Naive B cell (primary cell): ENCODE measurements at regions not wholly inside any gene's neighbourhood (a gene's known extent, or its start where the extent isn't known, plus 50 kb on each side); places are given as distances from the start of the nearest gene placed in this dataset.

Source experiments
- ATAC-seq, 2 donors: fragments of 150-1000 bp; cut with Tn5 transposase; 2 replicates each; pipeline ENCODE4 v1.10.0; 2021; ENCODE audit warnings: low read depth in 2 of 2, mild to moderate bottlenecking in 2 of 2, moderate library complexity in 2 of 2
- DNase-seq: peaks from one replicate; pipeline ENCODE4 v3.0.0; 2022
- H3K27ac Mint-ChIP-seq, 6 donors: one replicate each; pipeline ENCODE4 v1.8.0; 2020 to 2022; ENCODE audit warnings: mild to moderate bottlenecking in 6 of 6, mixed read lengths in 6 of 6, moderate library complexity in 5 of 6, inconsistent platforms in 2 of 6
- H3K27me3 Mint-ChIP-seq, 3 donors: one replicate each; pipeline ENCODE4 v1.8.0; 2021 to 2022; ENCODE audit warnings: mixed read lengths in 3 of 3, mild to moderate bottlenecking in 1 of 3
- H3K36me3 Mint-ChIP-seq, 2 donors: one replicate each; pipeline ENCODE4 v1.8.0; 2020 to 2022; ENCODE audit warnings: mixed read lengths in 2 of 2, inconsistent platforms in 1 of 2, mild to moderate bottlenecking in 1 of 2
- H3K4me1 Mint-ChIP-seq, 3 donors: one replicate each; pipeline ENCODE4 v1.8.0; 2020 to 2022; ENCODE audit warnings: mixed read lengths in 3 of 3, inconsistent platforms in 1 of 3, mild to moderate bottlenecking in 1 of 3, moderate library complexity in 1 of 3
- H3K4me3 Mint-ChIP-seq, 8 donors: one replicate each; pipeline ENCODE4 v1.8.0; 2020 to 2022; ENCODE audit warnings: mild to moderate bottlenecking in 8 of 8, mixed read lengths in 8 of 8, moderate library complexity in 8 of 8, inconsistent platforms in 2 of 8
- H3K9me3 Mint-ChIP-seq, 7 donors: one replicate each; pipeline ENCODE4 v1.8.0; 2020 to 2022; ENCODE audit warnings: mixed read lengths in 7 of 7, mild to moderate bottlenecking in 5 of 7, inconsistent platforms in 2 of 7, moderate library complexity in 1 of 7

DNA sequence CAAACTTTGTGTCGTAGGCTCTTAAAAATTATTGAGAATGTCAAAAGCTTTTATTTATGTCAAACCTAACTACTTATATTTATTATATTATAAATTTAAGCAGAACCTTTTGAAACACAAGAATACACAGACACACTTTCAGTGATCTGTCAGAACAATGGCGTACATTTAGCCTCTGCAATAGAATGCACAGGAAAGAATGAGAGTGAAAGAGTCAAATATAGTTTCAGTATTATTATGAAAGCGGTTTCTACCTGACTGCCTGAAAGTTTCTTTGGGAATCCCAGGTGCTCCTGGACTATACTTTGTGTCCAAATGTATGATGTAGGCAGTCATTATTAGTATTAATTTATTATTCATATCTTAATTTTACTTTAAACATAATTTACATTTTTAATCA lies 872.0 kb upstream of the AGA start:
- DNase-seq (no peak), ATAC-seq (no peak)
- Mint-ChIP-seq H3K4me1 (no peaks in the 10 kb centered on the region), H3K9me3 (peaks cover 0 to 5% (median under 1%) of the 10 kb centered on the region in 7 donors), H3K27me3 (no peaks in the 10 kb centered on the region), H3K4me3 (no peak overlapping the region), H3K27ac (no peak overlapping the region), H3K36me3 (no peaks in the 10 kb centered on the region)

DNA sequence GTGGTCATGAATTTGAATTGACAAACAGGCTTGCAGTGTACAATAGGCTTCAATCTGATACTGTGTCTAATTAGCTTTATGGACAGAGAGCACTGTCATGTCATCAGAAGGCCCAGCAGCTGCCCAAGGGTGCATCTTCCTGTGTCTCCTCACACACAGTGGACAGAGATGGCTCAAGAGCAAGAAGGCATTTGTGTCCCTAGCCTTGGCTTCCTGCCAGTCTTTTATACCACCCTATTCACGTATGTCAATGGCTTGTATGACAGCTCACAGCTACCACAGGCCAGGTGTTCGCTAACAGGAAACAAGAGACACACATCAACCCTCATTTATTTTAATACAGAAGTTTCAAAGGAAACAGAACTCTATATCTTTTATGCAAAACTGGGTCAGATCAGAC lies 874.0 kb upstream of the AGA start:
- no peak for DNase-seq
- Mint-ChIP-seq H3K36me3 (peaks cover 0 to 6% of the 10 kb centered on the region in 2 donors), H3K9me3 (peaks cover 6 to 21% (median 8%) of the 10 kb centered on the region in 7 donors), H3K27ac (no peak overlapping the region), H3K4me3 (no peak overlapping the region), H3K4me1 (no peaks in the 10 kb centered on the region), H3K27me3 (no peaks in the 10 kb centered on the region)
- ATAC-seq, result no peak

DNA sequence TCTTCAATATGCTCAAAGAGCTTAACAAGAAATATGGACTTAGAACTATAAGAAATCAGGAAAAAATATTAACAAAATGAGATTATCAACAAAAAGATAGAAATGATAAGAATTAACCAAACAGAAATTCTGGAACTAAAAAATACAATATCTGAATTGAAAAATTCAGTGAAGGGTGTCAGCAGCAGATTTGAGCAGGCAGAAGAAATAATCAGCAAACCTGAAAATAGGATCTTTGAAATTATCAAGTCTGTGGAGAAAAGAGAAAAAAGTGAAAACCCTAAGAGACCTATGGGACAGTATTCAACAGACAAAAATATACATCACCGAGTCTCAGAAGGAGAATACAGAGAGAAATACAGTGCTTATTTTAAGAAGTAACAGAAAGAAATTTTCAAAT lies 877.8 kb upstream of the AGA start:
- Mint-ChIP-seq H3K9me3 (peaks cover 9 to 31% (median 11%) of the 10 kb centered on the region in 7 donors), H3K27me3 (no peaks in the 10 kb centered on the region), H3K4me1 (no peaks in the 10 kb centered on the region), H3K27ac (no peak overlapping the region), H3K4me3 (no peak overlapping the region), H3K36me3 (peaks cover 0 to 6% of the 10 kb centered on the region in 2 donors)
- no peak for DNase-seq
- ATAC-seq, result no peak

DNA sequence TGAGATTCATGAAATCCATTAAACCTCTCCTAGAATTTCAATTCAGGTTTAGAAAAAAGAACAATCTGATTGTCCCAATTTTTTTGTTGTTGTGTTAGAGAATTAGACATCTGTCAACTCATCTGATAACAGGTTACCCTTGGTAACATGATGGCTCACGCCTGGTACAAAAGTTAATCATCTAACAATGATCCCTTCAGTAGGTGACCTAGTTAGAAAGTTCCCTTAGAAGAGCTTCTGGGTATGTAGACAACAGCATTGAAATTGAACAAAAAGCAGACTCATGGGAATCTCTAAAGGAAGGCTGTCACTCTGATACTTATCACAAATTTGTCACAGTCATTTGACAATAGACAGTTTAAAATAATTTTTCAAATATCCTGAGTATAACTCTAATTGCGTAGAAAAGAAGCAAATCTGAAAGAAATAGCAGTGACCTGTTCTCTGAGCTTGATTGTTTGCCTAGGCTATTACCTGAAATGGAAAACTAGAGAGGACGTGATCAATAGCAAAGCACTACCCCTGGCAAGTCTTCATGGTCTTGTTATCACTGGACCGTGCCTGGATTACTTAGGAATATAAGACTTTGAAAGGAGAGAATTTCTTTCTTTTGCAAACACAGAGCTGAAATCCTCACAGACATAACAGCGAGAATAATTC lies 880.4 kb upstream of the AGA start:
- no peak overlapping the region for H3K4me3 Mint-ChIP-seq
- H3K27me3 Mint-ChIP-seq, result no peaks in the 10 kb centered on the region
- no peak for DNase-seq
- H3K27ac Mint-ChIP-seq, result no peak overlapping the region
- peaks cover 0 to 6% of the 10 kb centered on the region in 2 donors for H3K36me3 Mint-ChIP-seq
- H3K9me3 Mint-ChIP-seq, result peaks cover 9 to 31% (median 15%) of the 10 kb centered on the region in 7 donors
- ATAC-seq, result no peak
- no peaks in the 10 kb centered on the region for H3K4me1 Mint-ChIP-seq

DNA sequence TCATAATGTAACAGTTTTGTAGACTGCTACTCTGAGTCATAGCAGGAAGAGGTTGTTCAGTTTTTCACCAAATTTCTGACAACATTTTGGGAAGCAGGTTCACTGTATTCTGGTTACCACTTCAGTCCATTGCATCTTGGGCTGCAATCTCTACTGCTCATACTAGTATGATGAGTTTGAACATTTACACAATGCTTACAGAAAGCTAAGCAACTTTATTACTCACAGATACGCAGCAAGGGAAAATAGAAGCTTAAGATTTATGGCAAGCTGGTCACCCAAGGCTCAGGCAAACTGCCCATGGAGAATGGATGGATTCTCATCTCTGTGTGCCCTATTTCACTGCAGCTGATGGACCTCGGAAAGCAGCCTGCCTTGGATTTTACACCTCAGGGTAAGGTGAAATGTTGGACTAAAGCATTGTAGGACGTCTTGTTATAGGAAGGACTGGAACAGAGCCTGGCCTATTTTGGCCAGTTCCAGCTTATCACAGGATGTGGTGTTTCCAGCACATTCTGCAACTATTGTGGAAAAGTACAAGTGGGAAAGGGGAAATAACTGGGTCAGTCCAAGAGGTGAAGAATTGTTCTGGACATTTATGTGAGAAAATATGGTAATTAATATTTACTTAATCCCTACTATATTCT lies 887.1 kb upstream of the AGA start:
- H3K27me3 Mint-ChIP-seq, result no peaks in the 10 kb centered on the region
- H3K9me3 Mint-ChIP-seq, result peaks cover 3 to 7% (median 5%) of the 10 kb centered on the region in 7 donors
- H3K4me3 Mint-ChIP-seq, result no peak overlapping the region
- no peak for ATAC-seq
- no peaks in the 10 kb centered on the region for H3K36me3 Mint-ChIP-seq
- H3K27ac Mint-ChIP-seq, result no peak overlapping the region
- no peaks in the 10 kb centered on the region for H3K4me1 Mint-ChIP-seq
- DNase-seq, result no peak

DNA sequence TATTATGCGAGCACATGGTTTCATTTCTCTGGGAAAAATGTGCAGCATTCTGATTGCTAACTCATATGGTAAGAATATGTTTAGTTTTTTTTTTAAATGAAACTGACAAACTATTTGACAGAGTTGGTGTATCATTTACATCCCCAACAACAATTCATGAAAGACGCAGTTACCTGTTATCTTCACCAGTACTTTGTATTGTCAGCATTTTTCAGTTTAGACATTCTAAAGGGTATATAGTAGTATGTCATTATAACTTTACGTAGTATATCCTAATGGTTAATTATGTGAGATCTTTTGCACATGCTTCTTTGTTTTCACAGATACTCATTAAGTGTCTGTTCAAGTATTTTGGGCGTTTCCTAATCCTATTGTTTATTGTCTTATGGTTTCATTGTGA lies 891.1 kb upstream of the AGA start:
- no peak overlapping the region for H3K27ac Mint-ChIP-seq
- ATAC-seq, result no peak
- H3K36me3 Mint-ChIP-seq, result no peaks in the 10 kb centered on the region
- H3K9me3 Mint-ChIP-seq, result peaks cover 0 to 18% (median 3%) of the 10 kb centered on the region in 7 donors
- no peak for DNase-seq
- H3K4me1 Mint-ChIP-seq, result no peaks in the 10 kb centered on the region
- no peak overlapping the region for H3K4me3 Mint-ChIP-seq
- H3K27me3 Mint-ChIP-seq, result no peaks in the 10 kb centered on the region

DNA sequence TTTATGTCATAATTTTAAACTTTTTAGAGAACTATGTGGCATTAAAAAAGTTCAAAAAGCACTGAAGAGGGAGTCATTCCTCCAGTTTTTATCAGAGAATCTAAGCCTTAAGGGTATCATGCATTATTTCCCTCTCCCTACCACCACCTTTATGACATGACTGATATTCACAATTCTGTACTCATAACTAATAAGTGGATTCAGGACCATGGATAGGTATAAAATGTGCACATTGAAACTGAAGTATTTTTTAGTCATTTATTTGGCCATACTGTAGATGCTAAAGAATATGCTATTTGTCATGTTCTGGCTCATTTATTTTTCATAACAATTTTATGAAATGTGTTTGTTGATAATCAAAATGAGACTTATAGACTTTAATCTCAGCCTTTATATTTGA lies 897.5 kb upstream of the AGA start:
- Mint-ChIP-seq H3K27ac (no peak overlapping the region), H3K4me1 (no peaks in the 10 kb centered on the region), H3K4me3 (no peak overlapping the region), H3K9me3 (peaks cover 0 to 12% (median 4%) of the 10 kb centered on the region in 7 donors), H3K27me3 (no peaks in the 10 kb centered on the region), H3K36me3 (no peaks in the 10 kb centered on the region)
- DNase-seq (no peak), ATAC-seq (no peak)

DNA sequence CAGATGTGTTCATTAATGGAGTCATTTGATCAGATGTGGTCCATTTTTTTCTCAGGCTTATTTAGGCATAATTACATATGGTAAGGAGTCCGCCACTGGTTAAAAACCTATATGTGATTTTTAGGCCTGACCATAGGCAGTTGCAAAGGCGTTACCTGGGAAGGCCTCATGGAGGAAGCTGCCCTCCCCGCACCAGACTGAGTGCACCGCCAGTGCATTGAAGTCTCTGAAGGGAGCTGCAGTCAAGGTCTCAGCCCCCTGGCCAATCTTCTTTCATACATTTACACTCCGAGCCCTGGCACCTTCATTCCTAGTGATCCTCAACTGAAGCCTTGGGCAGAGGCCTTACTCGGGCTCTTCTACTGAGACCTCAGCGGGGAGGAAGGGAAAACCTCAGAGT lies 898.2 kb upstream of the AGA start:
- Mint-ChIP-seq H3K27me3 (no peaks in the 10 kb centered on the region), H3K9me3 (peaks cover 0 to 12% (median 4%) of the 10 kb centered on the region in 7 donors), H3K4me3 (no peak overlapping the region), H3K36me3 (no peaks in the 10 kb centered on the region), H3K27ac (no peak overlapping the region), H3K4me1 (no peaks in the 10 kb centered on the region)
- ATAC-seq, result no peak
- DNase-seq, result no peak

DNA sequence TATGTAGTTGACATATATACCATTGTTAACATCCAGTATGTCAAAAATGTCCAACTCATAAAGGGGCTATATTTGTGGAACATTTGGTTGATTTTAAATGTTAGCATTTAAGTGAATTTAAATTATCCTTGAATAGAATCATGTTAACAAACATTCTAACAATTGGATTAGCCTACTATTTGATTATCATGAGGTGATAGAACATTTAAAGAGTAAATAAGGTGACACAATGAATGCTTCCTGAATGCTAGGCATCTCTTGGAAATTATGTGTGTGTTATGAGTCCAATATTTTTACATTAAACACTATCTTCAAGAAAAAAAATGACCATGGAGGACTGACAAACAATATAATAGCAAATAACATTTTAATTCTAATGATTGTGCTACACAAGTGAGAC lies 901.9 kb upstream of the AGA start:
- Mint-ChIP-seq H3K4me1 (no peaks in the 10 kb centered on the region), H3K36me3 (no peaks in the 10 kb centered on the region), H3K27me3 (no peaks in the 10 kb centered on the region), H3K9me3 (peaks cover 0 to 4% (median 0%) of the 10 kb centered on the region in 7 donors), H3K27ac (no peak overlapping the region), H3K4me3 (no peak overlapping the region)
- ATAC-seq, result no peak
- DNase-seq, result no peak

DNA sequence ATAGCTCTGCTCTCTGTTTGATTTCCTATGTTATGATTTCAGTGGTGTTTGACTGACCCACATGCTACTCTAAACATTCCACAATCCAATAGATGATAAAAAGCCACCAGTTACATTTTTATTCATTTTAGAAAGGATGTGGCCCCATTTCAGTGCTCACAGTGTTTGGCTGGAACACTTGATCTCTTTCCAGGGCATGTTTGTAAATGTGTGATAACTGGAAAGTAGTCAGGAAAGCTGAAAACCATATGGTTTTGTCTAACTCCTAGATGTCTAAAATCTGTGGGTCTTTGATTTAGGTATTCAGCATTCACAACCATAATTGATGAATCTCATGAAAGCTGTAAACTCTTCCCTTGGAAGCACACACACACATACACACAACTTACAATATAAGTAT lies 904.9 kb upstream of the AGA start:
- Mint-ChIP-seq H3K9me3 (peaks cover 0 to 4% (median 2%) of the 10 kb centered on the region in 7 donors), H3K36me3 (no peaks in the 10 kb centered on the region), H3K27ac (no peak overlapping the region), H3K4me1 (no peaks in the 10 kb centered on the region), H3K4me3 (no peak overlapping the region), H3K27me3 (no peaks in the 10 kb centered on the region)
- no peak for DNase-seq
- no peak for ATAC-seq

DNA sequence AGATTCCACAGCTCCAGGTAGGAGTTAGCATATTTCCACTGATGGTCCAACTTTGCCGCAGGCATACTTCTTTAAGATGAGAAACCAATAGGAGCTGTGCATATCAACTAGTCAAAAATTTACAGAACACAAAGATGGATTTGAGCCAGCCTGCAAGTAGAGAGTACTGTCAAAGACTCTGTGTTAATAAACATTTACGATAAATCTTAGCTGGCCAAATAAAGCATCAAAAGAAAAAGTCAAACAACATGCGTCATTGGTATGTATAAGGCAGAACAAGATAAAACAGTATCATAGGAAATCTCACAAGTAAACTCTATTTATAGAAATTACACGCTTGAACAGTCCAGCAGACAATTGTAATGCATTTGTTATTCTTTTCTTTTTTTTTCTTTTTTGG lies 907.4 kb upstream of the AGA start:
- ATAC-seq (no peak), DNase-seq (no peak)
- H3K27me3 Mint-ChIP-seq, result no peaks in the 10 kb centered on the region
- H3K4me1 Mint-ChIP-seq, result no peaks in the 10 kb centered on the region
- H3K36me3 Mint-ChIP-seq, result no peaks in the 10 kb centered on the region
- H3K4me3 Mint-ChIP-seq, result no peak overlapping the region
- H3K27ac Mint-ChIP-seq, result no peak overlapping the region
- peaks cover 0 to 7% (median 1%) of the 10 kb centered on the region in 7 donors for H3K9me3 Mint-ChIP-seq

DNA sequence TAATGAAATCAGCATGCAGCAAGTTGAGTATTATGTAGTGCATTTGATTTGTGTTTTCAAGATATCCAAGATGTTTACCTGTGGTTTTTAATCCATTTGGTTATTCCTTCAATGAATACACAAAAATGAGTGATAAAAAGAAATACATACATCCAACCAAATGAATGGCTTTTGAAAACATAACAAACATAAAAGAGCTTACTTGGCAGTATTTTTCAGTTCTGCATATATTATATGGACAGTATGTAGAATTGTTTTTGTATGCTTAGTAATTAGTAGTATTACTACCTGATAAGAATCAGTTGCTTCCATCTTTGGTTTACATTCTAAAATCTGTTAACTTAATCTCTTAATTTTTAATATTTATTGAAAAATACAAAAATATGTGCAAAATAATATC lies 908.9 kb upstream of the AGA start:
- no peak for DNase-seq
- Mint-ChIP-seq H3K36me3 (no peaks in the 10 kb centered on the region), H3K9me3 (peaks cover 0 to 7% (median 1%) of the 10 kb centered on the region in 7 donors), H3K27me3 (no peaks in the 10 kb centered on the region), H3K27ac (no peak overlapping the region), H3K4me1 (no peaks in the 10 kb centered on the region), H3K4me3 (no peak overlapping the region)
- no peak for ATAC-seq

DNA sequence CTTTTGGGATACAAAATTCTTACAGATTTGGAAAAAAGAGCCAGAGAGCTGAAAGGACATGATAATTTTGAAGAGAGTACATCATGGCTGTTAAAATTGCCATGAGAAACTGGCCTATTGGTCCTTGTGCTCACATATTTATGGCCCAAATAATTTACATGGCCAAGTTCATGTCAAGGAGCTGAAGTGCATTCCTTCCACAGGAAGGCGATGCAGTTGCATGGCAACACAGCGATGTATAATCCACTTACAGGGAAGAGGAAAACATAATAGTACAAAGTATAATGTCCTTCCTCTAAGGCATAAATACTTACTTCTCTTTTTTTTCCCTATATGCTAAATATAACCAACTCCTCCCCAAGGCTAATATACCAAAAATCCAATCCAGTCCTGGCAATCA lies 914.5 kb upstream of the AGA start:
- Mint-ChIP-seq H3K4me1 (no peaks in the 10 kb centered on the region), H3K4me3 (no peak overlapping the region), H3K27ac (no peak overlapping the region), H3K27me3 (no peaks in the 10 kb centered on the region), H3K36me3 (no peaks in the 10 kb centered on the region), H3K9me3 (peaks cover 0 to 18% (median 7%) of the 10 kb centered on the region in 7 donors)
- no peak for DNase-seq
- ATAC-seq, result no peak

DNA sequence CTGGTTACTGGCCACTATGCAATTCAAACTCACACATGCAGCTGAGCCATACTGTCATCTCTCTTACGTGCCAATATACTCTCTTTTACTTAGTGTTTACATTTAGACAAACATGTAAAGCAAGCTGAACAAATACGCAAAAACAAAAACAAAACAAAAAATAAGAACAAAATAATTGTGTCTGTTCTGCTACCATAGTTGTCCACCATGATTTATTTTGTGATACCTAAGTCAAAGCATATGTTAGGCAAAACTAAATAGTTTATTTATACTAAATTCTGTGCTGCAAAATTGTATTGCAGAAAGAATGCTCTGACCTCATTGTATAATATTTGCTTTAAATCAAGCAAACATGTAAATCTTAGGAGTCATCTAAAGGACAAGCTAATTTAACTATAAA lies 943.2 kb upstream of the AGA start:
- no peak overlapping the region for H3K27ac Mint-ChIP-seq
- H3K4me3 Mint-ChIP-seq, result no peak overlapping the region
- H3K36me3 Mint-ChIP-seq, result no peaks in the 10 kb centered on the region
- no peak for ATAC-seq
- H3K9me3 Mint-ChIP-seq, result peaks cover 3 to 11% (median 3%) of the 10 kb centered on the region in 7 donors
- no peak for DNase-seq
- no peaks in the 10 kb centered on the region for H3K27me3 Mint-ChIP-seq
- H3K4me1 Mint-ChIP-seq, result no peaks in the 10 kb centered on the region
